ENCODE measurements at regions not wholly inside any gene's neighbourhood (a gene's known extent, or its start where the extent isn't known, plus 50 kb on each side); places are given as distances from the start of the nearest gene placed in this dataset.

GRCh38 chr18:73679941-73680712 lies 467.5 kb downstream of the FBXO15 start:
- Histone ChIP-seq H3K79me1 (ENCODE audit: insufficient read depth, low read depth, low read length, poor library complexity, severe bottlenecking) (no peaks in the 10 kb centered on the region), H3K4ac (ENCODE audit: low read depth, low read length) (no peak overlapping the region), H2BK5ac (ENCODE audit: insufficient read length, low read length) (no peak overlapping the region), H3K18ac (ENCODE audit: insufficient read length, low read depth, low read length) (no peak overlapping the region), H3T11ph (ENCODE audit: low read length) (no peak overlapping the region), H2BK120ac (ENCODE audit: low read depth, low read length, poor library complexity, severe bottlenecking) (no peak overlapping the region), H3K4me2 (ENCODE audit: insufficient read depth, insufficient read length, low read length) (no peak overlapping the region), H3K27me3 (ENCODE audit: insufficient read depth, low read length) (no peaks in the 10 kb centered on the region), H2BK20ac (ENCODE audit: low read depth, low read length, poor library complexity, severe bottlenecking) (no peak overlapping the region), H3K4me1 (ENCODE audit: insufficient read depth, low read length) (no peaks in the 10 kb centered on the region; the same call in 1 of the 2 replicates), H4K8ac (replicated peaks; ENCODE audit: insufficient read length, low read depth, low read length) (no peak overlapping the region), H3K23me2 (ENCODE audit: insufficient read length, low read depth, low read length, poor library complexity, severe bottlenecking) (no peaks in the 10 kb centered on the region), H3K9ac (ENCODE audit: extremely low read depth, insufficient read length, low read length) (no peak overlapping the region), H3K9me3 (ENCODE audit: control insufficient read depth, low read depth, low read length) (no peaks in the 10 kb centered on the region), H2AK5ac (ENCODE audit: insufficient read length, low read length) (no peak overlapping the region), H3K79me2 (ENCODE audit: insufficient read depth, low read length) (no peaks in the 10 kb centered on the region), H3K23ac (ENCODE audit: insufficient read length, low read depth, low read length) (no peak overlapping the region), H3K14ac (ENCODE audit: insufficient read depth, low read length) (no peak overlapping the region), H3K56ac (ENCODE audit: insufficient read length, low read depth, low read length) (no peak overlapping the region), H2BK12ac (ENCODE audit: insufficient read length, low read depth, low read length) (no peak overlapping the region), H4K91ac (ENCODE audit: insufficient read length, low read depth, low read length) (no peak overlapping the region), H3K27ac (ENCODE audit: insufficient read length, low read depth, low read length) (no peak overlapping the region), H2AFZ (ENCODE audit: low read length) (no peak overlapping the region), H2BK15ac (ENCODE audit: low read depth, low read length) (no peak overlapping the region), H4K5ac (ENCODE audit: insufficient read length, low read depth, low read length) (no peak overlapping the region), H4K20me1 (ENCODE audit: control insufficient read depth, insufficient read depth, insufficient read length) (no peaks in the 10 kb centered on the region)
- H3K4me1 Mint-ChIP-seq = no peaks in the 10 kb centered on the region
- WGBS (ENCODE audit: extremely low coverage, insufficient read length, low lambda C conversion rate) = no CpG with 5 or more reads among the region's 8 CpGs
- DNase-seq = no peak
- no peak overlapping the region for H3K4me3 Mint-ChIP-seq
- no peak overlapping the region for H3K27ac Mint-ChIP-seq
- H3K27me3 Mint-ChIP-seq (ENCODE audit: low read depth) = no peaks in the 10 kb centered on the region
- H3K9me3 Mint-ChIP-seq = no peaks in the 10 kb centered on the region
- no peaks in the 10 kb centered on the region for H3K36me3 Mint-ChIP-seq (ENCODE audit: insufficient read depth in 1 of 3, low read depth in 3 of 3)
- no peak for TF ChIP-seq CTCF (conservative IDR thresholded peaks at IDR 0.05)

Data from H9 (cell line).